ENCODE measurements at regions not wholly inside any gene's neighbourhood (a gene's known extent, or its start where the extent isn't known, plus 50 kb on each side); places are given as distances from the start of the nearest gene placed in this dataset.

DNA sequence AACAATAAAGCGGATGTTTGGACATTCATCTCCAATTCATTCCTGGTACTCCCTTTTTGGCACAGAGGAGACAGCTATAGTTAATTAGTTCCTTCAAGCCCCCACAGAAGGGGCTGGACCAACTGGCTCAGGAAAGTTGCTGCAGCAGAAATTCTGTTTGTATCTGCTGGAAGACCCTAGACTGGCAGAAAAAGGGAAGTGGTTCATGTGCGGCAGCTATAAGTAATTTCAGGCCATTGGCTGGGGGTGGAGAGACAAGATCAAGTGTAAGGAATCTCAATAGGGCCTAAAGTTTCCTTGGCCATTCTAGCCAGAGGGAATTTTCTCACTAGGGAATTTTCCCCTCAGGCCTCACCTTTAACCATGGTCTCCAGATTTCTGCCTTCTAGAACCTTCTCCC is 89.9 kb upstream of the DHX15 start:
- DNase-seq (ENCODE audit: low read depth, low spot score), result no peak
- no peak overlapping the region for H3K4me3 ChIP-seq (ENCODE audit: low read depth, low read length)
- TF ChIP-seq, protein P1, sequence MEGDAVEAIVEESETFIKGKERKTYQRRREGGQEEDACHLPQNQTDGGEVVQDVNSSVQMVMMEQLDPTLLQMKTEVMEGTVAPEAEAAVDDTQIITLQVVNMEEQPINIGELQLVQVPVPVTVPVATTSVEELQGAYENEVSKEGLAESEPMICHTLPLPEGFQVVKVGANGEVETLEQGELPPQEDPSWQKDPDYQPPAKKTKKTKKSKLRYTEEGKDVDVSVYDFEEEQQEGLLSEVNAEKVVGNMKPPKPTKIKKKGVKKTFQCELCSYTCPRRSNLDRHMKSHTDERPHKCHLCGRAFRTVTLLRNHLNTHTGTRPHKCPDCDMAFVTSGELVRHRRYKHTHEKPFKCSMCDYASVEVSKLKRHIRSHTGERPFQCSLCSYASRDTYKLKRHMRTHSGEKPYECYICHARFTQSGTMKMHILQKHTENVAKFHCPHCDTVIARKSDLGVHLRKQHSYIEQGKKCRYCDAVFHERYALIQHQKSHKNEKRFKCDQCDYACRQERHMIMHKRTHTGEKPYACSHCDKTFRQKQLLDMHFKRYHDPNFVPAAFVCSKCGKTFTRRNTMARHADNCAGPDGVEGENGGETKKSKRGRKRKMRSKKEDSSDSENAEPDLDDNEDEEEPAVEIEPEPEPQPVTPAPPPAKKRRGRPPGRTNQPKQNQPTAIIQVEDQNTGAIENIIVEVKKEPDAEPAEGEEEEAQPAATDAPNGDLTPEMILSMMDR (IDR thresholded peaks at IDR 0.05; ENCODE audit: low read depth, low read length), result no peak
- in situ Hi-C loops (cut with HindIII; ENCODE audit: low sequenced_read_pairs), result no loop called here

DNA sequence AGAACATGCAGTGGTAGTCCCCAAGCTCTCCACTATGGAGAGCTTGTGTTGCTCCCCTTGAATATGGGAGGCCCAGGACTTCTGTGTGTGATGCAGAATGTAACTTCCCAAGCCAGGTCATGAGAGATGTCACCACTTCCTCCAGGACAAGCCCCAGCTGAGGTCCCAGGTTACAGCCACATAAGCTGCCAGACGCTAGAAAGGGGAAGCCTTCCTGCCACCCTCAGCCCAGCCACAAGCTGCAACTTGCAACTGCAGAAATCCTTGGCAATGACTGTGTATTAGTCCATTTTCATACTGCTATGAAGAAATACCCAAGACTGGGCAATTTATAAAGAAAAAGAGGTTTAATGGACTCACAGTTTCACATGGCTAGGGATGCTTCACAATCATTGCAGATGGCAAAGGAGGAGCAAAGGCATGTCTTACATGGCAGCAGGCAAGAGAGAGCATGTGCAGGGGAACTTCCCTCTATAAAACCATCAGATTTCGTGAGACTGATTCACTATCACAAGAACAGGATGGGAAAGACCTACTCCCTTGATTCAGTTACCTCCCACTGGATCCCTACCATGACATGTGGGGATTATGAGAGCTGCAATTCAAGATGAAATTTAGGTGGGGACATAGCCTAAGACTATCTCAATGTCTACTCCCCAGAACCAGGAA is 91.5 kb upstream of the DHX15 start:
- in situ Hi-C loops (cut with HindIII; ENCODE audit: low sequenced_read_pairs), result no loop called here
- TF ChIP-seq, protein P1 (IDR thresholded peaks at IDR 0.05; ENCODE audit: low read depth, low read length), result no peak

DNA sequence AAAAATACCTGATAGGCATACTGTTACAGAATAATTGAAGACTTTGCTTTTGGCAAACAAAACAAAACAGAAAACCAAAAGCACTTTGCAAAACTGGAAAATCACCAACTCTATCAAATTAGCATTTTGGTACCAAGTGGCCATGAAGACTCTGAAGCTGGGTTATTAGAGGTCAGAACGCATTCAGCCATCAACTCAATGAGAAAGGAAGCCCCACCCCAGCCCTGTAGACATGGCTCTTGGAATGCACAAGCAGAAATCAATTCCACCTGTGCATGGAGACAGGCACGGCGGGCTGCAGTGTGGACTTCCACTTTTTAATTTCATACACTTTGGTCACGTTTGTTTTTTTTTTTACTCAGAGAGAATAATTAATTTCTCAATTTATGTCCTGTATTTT is 93.6 kb upstream of the DHX15 start:
- TF ChIP-seq, protein P1 (IDR thresholded peaks at IDR 0.05; ENCODE audit: low read depth, low read length), result no peak
- no peak for DNase-seq (ENCODE audit: low read depth, low spot score)
- in situ Hi-C loops (cut with HindIII; ENCODE audit: low sequenced_read_pairs), result no loop called here
- no peak overlapping the region for H3K4me3 ChIP-seq (ENCODE audit: low read depth, low read length)

More for the DNA sequence above, 91.5 kb upstream of the DHX15 start:
- DNase-seq (ENCODE audit: low read depth, low spot score), result no peak
- H3K4me3 ChIP-seq (ENCODE audit: low read depth, low read length), result no peak overlapping the region

DNA sequence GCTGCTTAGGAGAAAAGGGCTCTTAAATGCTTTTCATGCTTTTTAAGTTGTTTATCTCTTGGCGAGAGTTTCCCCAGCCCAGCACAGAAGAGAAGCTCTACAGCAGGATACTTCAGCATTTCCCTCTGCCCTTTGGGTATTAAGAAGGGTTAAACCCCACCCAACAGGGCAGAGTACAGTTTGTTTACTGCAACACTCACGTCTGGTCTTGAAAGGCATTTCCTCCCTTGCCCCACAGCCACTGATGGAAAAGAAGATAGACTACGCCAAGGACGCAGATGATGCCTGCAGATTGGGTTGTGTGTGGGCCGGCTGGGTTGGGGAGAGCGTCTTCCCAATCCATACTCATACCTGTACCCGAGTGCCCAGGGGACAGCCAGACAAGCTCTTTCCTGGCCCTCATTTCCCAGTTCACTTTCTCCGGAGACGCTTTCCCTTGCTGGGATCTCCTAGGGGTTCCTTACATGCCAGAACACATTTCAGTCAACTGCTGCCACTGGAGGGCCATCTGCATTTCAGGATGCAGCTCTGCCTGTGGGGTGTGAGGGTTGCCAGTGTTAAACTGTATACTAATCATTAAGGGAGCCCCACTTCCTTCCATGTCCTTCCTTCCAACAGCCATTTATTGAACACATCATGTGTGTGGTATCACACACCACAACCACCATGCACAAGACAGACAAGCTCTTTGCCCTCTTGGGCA is 96.5 kb upstream of the DHX15 start:
- in situ Hi-C loops (cut with HindIII; ENCODE audit: low sequenced_read_pairs), result no loop called here
- H3K4me3 ChIP-seq (ENCODE audit: low read depth, low read length), result no peak overlapping the region
- TF ChIP-seq, protein P1 (IDR thresholded peaks at IDR 0.05; ENCODE audit: low read depth, low read length), result no peak
- no peak for DNase-seq (ENCODE audit: low read depth, low spot score)

DNA sequence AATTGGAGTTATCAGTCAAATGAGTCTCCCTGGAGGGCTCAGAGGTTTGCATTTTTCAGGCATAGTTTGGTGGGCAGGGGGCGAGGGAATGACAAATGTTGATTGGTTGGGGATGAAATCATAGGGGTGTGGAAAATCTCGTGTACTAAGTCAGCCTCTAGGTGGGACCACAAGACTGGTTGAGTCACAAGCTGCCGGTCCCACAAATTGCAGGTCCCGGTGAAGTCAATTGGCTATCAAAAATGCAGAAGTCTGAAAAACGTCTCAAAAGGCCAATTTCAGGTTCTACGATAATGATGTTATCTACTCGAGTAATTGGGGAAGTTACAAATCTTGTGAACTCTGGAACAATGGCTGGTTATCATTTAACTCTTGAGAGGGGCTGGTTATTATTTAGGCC is 98.8 kb upstream of the DHX15 start:
- TF ChIP-seq, protein P1 (IDR thresholded peaks at IDR 0.05; ENCODE audit: low read depth, low read length), result no peak
- in situ Hi-C loops (cut with HindIII; ENCODE audit: low sequenced_read_pairs), result no loop called here
- no peak for DNase-seq (ENCODE audit: low read depth, low spot score)
- H3K4me3 ChIP-seq (ENCODE audit: low read depth, low read length), result no peak overlapping the region

DNA sequence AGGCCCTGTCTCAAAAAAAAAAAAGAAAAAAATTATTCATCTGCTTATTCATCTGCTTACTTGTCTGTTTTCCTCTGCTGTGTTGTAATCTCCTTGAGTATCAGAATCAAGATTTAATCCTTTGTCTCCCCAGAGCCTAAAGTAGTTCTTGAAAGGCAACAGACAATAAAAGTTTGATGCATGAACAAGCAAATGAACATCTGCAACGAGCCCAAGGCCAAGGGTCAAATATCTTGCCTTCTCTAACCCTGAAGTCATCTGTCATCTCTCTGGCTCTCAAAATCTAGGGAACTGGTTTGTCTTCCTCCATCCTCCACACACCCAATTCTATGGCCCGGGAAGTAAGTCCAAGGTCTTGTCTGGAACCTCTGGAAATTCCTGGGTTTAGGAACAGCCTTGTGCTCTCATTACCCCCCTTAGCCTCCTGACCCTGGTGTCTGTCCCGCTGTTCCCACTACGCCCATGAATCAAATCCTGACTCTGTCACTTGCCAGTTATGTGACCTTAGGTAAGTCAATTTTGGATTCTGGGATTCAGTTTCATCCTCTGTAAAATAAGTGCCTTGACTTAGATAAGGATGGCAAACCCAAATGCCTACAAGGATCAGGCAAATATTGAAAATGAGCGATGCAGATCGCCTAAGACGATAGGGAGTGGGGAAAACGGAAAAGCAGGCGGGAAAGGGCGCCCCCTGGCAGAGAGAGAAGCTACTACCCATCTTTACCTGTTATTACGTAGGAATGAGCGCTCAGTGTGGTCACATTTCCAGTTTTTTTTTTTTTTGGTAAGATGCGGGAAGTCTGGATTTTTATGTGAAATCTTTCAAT is 102.7 kb upstream of the DHX15 start:
- in situ Hi-C loops (cut with HindIII; ENCODE audit: low sequenced_read_pairs), result no loop called here
- TF ChIP-seq, protein P1 (IDR thresholded peaks at IDR 0.05; ENCODE audit: low read depth, low read length), result peak; percentile 54
- no peak for DNase-seq (ENCODE audit: low read depth, low spot score)
- no peak overlapping the region for H3K4me3 ChIP-seq (ENCODE audit: low read depth, low read length)
